GM19397 (cell line): ENCODE measurements at regions not wholly inside any gene's neighbourhood (a gene's known extent, or its start where the extent isn't known, plus 50 kb on each side); places are given as distances from the start of the nearest gene placed in this dataset.
"Not testable (repeated sequence)": the region's sequence is repeated elsewhere in the genome, so short reads cannot be mapped to it uniquely, and the experiment has no call there.

Experiments used
- ATAC-seq: cut with Tn5 transposase; IDR thresholded peaks from one replicate; pipeline ENCODE4 v1.9.1; 2021; ENCODE audit warnings: mild to moderate bottlenecking, moderate library complexity; ENCODE audit not compliant: unreplicated experiment

DNA sequence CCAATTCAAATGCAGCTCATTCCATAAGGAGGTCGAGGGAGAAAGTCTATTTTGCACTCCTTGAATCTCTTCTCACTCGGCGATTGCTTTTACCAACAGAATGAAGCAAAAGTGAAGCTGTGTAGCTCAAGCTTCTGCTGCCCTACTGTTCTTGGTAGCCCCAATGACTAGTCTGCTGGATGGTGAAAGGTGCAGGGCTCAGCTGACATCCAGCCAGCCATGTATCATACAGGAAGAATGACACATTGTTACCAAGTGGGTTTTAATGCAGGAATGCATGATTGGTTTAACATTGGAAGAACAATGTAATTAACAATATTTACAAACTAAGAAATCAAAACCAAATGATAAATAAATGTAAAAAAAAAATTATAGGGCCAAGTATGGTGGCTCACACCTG lies 286.2 kb upstream of the HSFY2 start:
- no peak for ATAC-seq

- ATAC-seq, result no peak
Measured at GRCh38 chrY:19058831-19059370, 285.4 kb upstream of the HSFY2 start.

DNA sequence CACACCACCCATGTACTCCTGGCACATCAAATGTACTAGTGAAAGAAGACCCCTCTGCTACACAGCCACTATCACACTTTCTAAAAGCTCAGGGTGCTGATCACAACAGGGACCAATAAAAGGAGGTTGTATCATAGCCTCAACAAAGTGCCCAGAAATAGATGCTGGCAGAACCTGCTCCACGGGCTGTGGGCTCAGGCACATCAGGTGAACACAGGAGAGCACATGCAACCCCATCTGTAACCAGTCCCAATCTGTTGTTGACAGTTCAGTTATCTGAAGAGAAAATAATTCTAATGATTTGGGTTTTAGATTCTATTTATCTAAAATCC lies 282.6 kb upstream of the HSFY2 start:
- ATAC-seq, result no peak

DNA sequence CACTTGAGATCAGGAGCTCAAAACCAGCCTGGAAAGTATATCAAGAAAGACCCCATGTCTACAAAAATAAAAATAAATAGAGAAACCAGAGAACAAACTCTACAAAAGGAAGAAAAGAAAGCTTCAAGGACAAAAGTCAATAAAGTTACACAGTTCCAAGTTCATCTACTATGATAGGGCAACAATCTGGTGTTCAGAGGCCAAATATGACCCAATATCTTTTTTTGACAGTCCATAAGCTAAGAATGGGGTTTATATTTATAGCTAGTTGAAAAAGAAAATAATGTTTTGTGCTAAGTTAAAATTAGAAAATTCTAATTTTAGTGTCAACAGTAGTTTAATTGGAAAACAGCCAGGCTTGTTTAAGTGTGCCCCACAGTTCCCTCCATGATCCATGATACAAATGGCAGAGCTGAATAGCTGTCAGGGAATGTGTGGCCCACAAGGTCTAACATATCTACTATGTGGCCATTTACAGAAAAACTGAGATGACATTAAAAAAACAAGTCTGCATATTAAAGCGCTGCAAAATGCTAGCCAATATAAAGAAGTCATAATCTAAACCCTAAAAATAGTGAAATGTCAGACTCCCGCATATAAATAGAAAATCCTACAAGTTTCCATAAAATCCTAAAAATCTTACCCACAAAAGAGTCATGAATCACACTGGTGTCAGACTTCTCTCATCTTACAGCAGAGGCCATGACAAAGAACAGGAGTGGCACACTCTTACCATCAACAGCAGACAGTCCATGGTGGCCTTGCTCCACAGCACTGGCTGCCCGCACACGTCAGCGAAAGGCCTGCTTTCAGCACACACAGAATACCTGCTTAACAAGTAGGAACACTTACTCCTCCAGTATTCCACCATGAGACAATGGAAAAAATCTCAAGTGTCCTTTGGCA lies 281.9 kb upstream of the HSFY2 start:
- no peak for ATAC-seq

- no peak for ATAC-seq
Measured at GRCh38 chrY:19053806-19054205, 280.3 kb upstream of the HSFY2 start.

GRCh38 chrY:19051021-19051420 lies 277.5 kb upstream of the HSFY2 start:
- ATAC-seq, result no peak

- ATAC-seq, result no peak
Measured at GRCh38 chrY:19042984-19043442, 269.5 kb upstream of the HSFY2 start.

DNA sequence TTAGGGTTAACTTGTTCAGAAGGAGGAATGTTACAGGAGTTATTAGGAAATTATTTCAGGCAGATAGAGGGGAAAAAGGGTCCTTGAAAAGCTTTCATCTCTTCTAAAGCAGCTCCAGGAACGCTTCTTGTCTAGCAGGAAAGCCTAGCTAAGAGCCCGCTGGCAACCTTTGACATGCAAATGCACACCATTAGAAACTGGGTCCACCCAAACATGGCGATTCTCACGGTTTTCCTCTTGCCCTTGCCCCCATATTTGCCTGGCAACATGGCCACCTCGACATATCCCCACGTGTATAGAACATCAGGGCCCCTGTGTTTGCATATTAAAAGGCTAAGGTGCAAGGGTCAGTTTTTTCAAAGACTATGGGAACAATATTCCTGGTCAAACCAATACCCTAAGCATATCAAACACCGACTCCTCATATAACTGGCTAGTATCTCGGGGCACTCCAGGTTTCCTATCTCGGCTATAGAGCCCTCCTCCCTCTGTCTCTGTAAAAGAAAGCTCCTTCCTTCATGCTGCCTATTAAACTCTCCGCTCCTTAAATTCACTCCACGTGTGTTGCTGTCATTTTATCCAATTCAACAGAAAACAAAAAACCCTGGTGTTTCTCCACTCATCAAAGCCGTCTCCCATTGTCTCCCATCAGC lies 268.9 kb upstream of the HSFY2 start:
- no peak for ATAC-seq

GRCh38 chrY:19026631-19027030 lies 253.1 kb upstream of the HSFY2 start:
- no peak for ATAC-seq

GRCh38 chrY:19023934-19024333 lies 250.4 kb upstream of the HSFY2 start:
- no peak for ATAC-seq

GRCh38 chrY:19020193-19020592 lies 246.7 kb upstream of the HSFY2 start:
- no peak for ATAC-seq

DNA sequence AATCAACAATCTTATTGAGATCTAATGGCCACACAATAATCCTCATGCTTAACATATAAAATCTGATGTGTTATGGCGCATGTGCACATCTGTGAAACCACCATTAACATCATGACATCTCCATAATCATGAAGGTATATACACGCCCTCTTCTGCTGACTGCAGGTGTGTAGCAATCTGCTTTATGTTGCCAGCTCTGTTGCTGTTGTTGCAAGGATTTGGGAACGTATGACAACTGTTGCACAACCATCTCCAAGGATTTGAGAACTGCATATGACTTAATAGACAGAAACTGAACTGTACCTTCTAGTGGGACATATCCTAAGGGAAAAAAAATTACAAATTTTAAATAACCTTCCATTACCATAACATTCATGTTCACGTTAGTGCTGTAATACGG lies 243.5 kb upstream of the HSFY2 start:
- no peak for ATAC-seq

- peak; percentile 60 for ATAC-seq
Measured at GRCh38 chrY:19015854-19016253, 242.3 kb upstream of the HSFY2 start.

- no peak for ATAC-seq
Measured at GRCh38 chrY:19015213-19015612, 241.7 kb upstream of the HSFY2 start.

GRCh38 chrY:19012985-19013384 lies 239.4 kb upstream of the HSFY2 start:
- no peak for ATAC-seq

GRCh38 chrY:19011605-19012090 lies 238.1 kb upstream of the HSFY2 start:
- no peak for ATAC-seq

DNA sequence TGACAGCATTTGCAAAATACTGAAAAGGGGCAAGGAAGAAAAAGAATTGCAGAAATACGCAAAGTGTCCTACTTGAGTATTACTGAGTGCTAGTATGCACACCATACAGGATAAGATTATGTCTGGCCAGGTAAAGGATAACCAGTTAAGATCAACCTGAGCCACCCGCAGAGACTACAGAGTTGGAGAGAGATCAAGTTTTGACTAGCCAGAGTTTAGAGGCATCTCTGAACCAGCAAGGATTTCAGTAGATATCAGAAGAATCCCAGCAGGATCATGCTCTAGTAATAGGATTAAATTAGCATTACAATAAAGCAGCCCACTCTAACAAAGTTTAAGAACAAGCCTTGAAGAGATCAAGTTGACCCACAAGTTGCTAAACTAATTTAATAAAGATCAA lies 232.7 kb upstream of the HSFY2 start:
- no peak for ATAC-seq

DNA sequence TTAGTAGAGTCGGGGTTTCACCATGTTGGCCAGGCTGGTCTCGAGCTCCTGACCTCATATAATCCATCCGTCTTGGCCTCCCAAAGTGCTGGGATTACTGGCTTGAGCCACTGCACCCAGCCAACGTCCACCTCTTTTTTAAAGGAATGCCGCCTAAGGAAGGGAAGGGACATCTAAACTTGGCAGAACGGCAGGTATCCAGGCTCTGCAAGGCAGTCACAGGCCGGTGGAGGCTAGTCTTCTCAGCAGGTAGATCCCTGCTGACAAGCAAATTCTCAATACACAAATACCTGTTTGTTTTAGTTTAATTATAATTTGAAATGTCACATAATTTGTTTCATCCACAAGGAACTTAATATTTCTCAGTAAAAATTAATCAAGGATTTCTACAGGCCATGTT lies 232.0 kb upstream of the HSFY2 start:
- no peak for ATAC-seq

GRCh38 chrY:18997635-18998240 lies 224.2 kb upstream of the HSFY2 start:
- ATAC-seq, result no peak

GRCh38 chrY:18993480-18993879 lies 219.9 kb upstream of the HSFY2 start:
- ATAC-seq, result no peak

DNA sequence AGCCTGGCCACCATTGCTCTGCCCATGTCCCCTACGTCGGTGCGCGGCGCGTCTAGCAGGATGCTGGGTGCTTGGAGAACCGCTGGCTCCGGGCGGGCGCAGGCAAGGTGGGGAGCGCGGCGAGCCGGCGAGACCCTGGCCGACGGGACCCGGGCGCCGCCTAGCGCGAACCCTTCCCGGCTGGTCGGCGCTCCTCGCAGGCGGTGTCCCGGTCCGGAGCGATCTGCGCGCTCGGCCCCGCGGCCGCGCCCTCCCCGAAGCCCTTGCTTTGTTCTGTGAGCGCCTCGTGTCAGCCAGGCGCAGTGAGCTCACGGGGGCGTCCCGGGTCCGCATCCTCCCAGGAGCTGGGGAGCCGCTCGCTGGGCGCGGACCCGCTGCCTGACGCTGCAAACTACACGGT lies 219.1 kb upstream of the HSFY2 start:
- not testable (repeated sequence) for ATAC-seq

- no peak for ATAC-seq
Measured at GRCh38 chrY:18989356-18989755, 215.8 kb upstream of the HSFY2 start.
